ENCODE measurements at regions not wholly inside any gene's neighbourhood (a gene's known extent, or its start where the extent isn't known, plus 50 kb on each side); places are given as distances from the start of the nearest gene placed in this dataset.

DNA sequence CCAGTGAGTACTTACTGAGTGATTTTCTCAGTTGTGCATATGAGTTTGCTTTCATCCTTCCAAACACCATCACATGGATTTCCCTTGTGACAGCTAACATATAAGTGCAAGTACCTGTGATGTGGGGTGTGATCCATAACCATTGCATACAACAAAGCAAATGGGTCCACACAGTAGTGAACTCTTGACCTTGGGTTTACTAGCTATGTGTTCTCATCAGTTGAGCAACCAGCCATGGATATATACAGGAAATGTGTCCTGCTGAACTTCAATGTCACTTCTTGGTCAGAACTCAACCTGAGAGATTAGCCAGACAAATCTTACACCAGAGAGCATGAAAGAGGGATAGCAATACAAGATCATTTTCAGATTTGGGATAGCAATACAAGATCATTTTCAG, 420.9 kb upstream of the KCNH7 start:
- Histone ChIP-seq H3K36me3 (ENCODE audit: insufficient read depth, low read length) (no peaks in the 10 kb centered on the region), H3K4me1 (ENCODE audit: insufficient read depth, low read length) (no peaks in the 10 kb centered on the region), H3K9ac (ENCODE audit: low read length) (no peak overlapping the region), H3K27me3 (ENCODE audit: control insufficient read depth in 1 of 2, insufficient read depth in 2 of 2, low read length in 2 of 2) (no peaks in the 10 kb centered on the region), H3K9me3 (ENCODE audit: low read length) (no peaks in the 10 kb centered on the region), H3K4me3 (ENCODE audit: low read depth in 1 of 2, low read length in 2 of 2) (no peak overlapping the region), H3K27ac (ENCODE audit: low read depth, low read length) (no peak overlapping the region)

DNA sequence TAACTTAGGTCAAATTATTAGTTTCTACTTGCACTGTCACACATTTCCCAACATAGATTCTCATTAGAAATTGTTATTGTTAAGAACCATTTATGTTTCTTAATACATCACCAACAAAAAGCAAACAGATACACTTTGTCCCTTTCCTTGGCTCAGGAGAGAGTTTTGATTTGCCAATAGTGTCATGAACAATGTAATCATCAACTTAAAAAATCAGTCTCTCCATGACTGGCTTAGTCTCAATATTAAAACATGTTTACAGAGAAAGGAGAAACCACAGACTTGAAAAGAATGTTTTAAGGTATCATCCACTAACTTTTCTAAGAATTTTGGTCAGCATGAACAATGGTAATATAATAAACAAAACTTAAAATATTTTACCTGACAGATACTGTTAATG, 416.5 kb upstream of the KCNH7 start:
- Histone ChIP-seq H3K4me1 (ENCODE audit: insufficient read depth, low read length) (no peaks in the 10 kb centered on the region), H3K36me3 (ENCODE audit: insufficient read depth, low read length) (no peaks in the 10 kb centered on the region), H3K27ac (ENCODE audit: low read depth, low read length) (no peak overlapping the region), H3K9me3 (ENCODE audit: low read length) (no peaks in the 10 kb centered on the region), H3K27me3 (ENCODE audit: control insufficient read depth in 1 of 2, insufficient read depth in 2 of 2, low read length in 2 of 2) (no peaks in the 10 kb centered on the region), H3K9ac (ENCODE audit: low read length) (no peak overlapping the region), H3K4me3 (ENCODE audit: low read depth in 1 of 2, low read length in 2 of 2) (no peak overlapping the region)

DNA sequence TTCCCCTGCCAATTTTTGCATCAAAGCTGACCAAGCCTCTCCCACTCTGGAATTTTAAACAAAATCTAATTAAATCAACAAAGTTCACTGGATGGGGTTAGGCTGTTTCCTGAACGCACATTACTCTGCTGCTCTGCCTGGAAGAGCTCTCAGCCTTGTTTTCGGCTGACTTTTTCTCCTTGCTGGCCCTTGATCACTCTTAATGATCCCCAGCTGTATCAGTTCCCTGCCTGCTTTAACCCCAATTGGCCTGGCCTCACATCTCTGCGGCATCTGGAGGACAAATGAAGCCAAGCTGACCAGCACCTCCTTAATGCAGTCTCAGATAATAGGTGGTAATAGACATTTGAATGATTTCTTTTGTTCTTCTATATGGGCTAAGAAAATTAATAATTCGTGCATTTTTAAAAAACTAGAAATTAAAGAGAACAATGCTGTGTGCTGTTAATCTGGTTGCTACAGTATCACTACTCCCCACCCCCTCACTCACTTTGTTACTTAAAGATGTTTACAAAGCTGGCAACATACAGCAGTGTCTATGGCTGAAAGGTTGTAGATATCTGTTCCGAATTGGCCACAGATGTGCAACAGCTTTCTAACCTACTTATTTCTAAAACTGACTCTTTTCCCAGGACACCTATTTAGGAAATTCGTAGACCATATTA, 415.2 kb upstream of the KCNH7 start:
- Histone ChIP-seq H3K27ac (ENCODE audit: low read depth, low read length) (no peak overlapping the region), H3K9ac (ENCODE audit: low read length) (no peak overlapping the region), H3K27me3 (ENCODE audit: control insufficient read depth in 1 of 2, insufficient read depth in 2 of 2, low read length in 2 of 2) (no peaks in the 10 kb centered on the region), H3K36me3 (ENCODE audit: insufficient read depth, low read length) (no peaks in the 10 kb centered on the region), H3K4me1 (ENCODE audit: insufficient read depth, low read length) (no peaks in the 10 kb centered on the region), H3K4me3 (ENCODE audit: low read depth in 1 of 2, low read length in 2 of 2) (no peak overlapping the region), H3K9me3 (ENCODE audit: low read length) (no peaks in the 10 kb centered on the region)

DNA sequence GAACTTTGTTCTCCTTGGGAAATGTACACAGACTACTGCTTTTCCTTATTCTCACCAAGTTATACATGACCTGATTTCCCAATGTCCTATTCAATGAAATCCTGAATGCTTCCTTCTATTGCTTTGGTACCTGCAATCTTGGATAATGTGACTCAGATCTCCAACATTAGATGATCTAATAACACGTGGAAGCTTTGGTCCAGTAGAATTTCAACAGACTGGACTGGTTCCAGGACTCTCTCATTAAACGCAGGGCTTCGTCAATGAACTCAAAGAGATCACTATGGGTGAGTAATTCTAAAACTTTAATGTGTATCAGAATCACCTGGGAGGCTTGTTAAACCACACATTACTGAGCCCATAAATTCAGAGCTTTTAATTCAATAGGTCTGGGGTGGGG, 413.6 kb upstream of the KCNH7 start:
- Histone ChIP-seq H3K9me3 (ENCODE audit: low read length) (no peaks in the 10 kb centered on the region), H3K27ac (ENCODE audit: low read depth, low read length) (no peak overlapping the region), H3K4me1 (ENCODE audit: insufficient read depth, low read length) (no peaks in the 10 kb centered on the region), H3K36me3 (ENCODE audit: insufficient read depth, low read length) (no peaks in the 10 kb centered on the region), H3K4me3 (ENCODE audit: low read depth in 1 of 2, low read length in 2 of 2) (no peak overlapping the region), H3K9ac (ENCODE audit: low read length) (no peak overlapping the region), H3K27me3 (ENCODE audit: control insufficient read depth in 1 of 2, insufficient read depth in 2 of 2, low read length in 2 of 2) (no peaks in the 10 kb centered on the region)

DNA sequence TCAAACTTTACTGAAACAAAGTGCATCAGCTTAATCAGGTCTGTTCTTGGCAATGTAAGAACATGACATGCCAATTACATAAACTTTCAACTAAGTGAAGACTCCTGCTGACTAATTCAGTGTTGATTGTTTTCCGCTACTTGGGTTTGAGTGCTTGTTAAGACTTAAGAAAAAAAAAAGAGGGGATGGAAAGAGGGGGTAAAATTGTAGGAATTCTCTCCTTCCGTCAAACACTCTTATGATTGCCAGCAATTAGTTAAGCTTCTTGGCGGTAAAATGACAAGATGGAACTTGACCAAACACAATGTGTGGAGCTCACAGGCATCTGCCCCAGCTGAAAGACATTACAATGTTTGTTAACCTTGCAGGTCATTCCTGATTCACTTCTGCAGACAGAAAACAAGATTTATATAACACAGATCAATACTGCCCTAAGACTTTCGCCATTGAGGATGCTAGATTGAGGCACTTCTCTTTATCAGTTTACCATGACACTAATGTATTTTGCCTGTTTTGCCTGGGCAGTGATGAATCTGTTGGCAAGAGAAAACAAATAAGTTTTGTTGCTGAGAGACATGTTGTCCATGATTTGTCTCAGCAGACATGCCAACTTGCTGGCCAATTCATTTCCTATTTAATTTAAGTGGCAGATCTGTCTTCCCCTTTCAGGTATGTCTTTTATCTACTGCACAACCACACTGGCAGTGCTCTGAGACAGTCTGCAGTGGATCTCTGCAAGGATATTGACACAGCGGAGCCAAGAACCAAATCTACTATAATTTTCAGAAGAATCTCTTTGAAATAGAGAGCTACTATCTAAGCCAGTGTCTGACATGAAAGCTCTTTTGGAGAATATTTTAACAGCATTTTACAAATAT, 410.0 kb upstream of the KCNH7 start:
- H3K27ac ChIP-seq (ENCODE audit: low read depth, low read length) = no peak overlapping the region
- H3K4me3 ChIP-seq (ENCODE audit: low read depth in 1 of 2, low read length in 2 of 2) = no peak overlapping the region
- no peaks in the 10 kb centered on the region for H3K4me1 ChIP-seq (ENCODE audit: insufficient read depth, low read length)
- no peaks in the 10 kb centered on the region for H3K9me3 ChIP-seq (ENCODE audit: low read length)
- no peaks in the 10 kb centered on the region for H3K36me3 ChIP-seq (ENCODE audit: insufficient read depth, low read length)
- no peaks in the 10 kb centered on the region for H3K27me3 ChIP-seq (ENCODE audit: control insufficient read depth in 1 of 2, insufficient read depth in 2 of 2, low read length in 2 of 2)
- no peak overlapping the region for H3K9ac ChIP-seq (ENCODE audit: low read length)

DNA sequence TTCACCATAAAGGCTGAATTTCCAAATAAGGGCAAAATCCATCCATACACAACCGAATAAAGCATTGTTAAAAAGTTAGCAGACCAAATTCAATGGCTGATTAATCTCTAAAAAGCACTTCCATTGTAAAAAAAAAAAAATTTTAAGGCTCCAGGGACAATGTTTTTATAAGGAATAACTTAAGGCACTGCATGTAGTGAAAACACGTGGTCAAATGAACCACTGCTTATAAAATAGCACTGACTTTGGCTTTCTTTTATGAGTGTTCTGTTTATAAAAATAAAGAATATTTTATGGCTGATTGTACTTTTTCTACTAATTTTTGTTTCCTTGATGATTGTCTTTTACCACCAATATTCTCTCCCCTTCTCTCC, 409.3 kb upstream of the KCNH7 start:
- Histone ChIP-seq H3K4me3 (ENCODE audit: low read depth in 1 of 2, low read length in 2 of 2) (no peak overlapping the region), H3K27ac (ENCODE audit: low read depth, low read length) (no peak overlapping the region), H3K27me3 (ENCODE audit: control insufficient read depth in 1 of 2, insufficient read depth in 2 of 2, low read length in 2 of 2) (no peaks in the 10 kb centered on the region), H3K36me3 (ENCODE audit: insufficient read depth, low read length) (no peaks in the 10 kb centered on the region), H3K9ac (ENCODE audit: low read length) (no peak overlapping the region), H3K4me1 (ENCODE audit: insufficient read depth, low read length) (no peaks in the 10 kb centered on the region), H3K9me3 (ENCODE audit: low read length) (no peaks in the 10 kb centered on the region)

DNA sequence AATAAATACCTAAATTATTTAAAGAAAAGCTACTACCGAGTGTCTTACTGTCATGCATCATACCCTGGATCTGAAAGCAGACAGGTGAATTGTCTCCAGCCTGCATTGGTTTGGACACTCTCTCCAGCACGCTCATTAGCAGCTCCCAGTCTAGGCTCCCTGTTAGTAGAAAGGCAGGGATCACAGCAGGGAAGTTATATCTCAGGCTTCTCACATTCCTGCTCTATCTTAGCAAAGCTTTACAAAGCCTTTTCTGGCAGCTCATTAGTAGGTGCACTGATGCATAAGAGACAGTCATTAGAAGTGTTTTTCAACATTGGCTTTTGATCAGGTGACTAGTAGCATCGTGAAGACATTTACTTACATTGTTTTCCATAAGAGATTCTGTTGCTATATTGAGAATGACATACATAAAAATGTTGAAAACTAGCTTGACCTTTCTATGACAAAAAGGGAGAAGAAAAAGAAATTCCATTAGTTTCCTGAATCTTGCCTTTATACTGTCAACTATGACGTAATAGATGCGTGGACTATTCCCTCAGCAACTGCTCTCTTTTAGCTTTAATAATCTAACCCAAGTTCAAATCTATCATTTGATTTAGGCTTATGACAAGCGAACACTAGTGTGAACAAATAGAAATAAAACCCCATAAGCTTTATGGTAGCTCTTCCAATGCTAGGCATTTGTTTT, 408.7 kb upstream of the KCNH7 start:
- Histone ChIP-seq H3K4me3 (ENCODE audit: low read depth in 1 of 2, low read length in 2 of 2) (no peak overlapping the region), H3K27me3 (ENCODE audit: control insufficient read depth in 1 of 2, insufficient read depth in 2 of 2, low read length in 2 of 2) (no peaks in the 10 kb centered on the region), H3K27ac (ENCODE audit: low read depth, low read length) (no peak overlapping the region), H3K9ac (ENCODE audit: low read length) (no peak overlapping the region), H3K4me1 (ENCODE audit: insufficient read depth, low read length) (no peaks in the 10 kb centered on the region), H3K9me3 (ENCODE audit: low read length) (no peaks in the 10 kb centered on the region), H3K36me3 (ENCODE audit: insufficient read depth, low read length) (no peaks in the 10 kb centered on the region)

DNA sequence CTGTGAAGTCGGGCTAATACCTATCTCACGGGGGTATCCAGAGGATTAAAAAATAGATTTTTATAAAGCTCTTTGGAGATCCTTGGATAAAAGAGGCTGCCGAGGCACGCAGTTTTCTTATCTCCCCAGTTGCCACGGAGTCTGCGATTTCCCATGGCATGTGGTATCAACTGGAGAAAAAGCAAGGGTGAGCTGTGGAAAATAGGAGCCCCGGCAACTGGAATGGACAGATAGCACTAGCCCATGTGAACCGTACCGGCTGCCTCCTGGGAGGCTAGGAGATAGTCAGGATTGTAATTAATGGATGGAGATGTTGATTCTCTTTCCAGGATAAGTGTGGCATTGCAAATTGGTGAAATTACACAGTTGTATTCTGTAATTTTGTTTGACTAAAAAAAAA, 407.6 kb upstream of the KCNH7 start:
- Histone ChIP-seq H3K9ac (ENCODE audit: low read length) (no peak overlapping the region), H3K36me3 (ENCODE audit: insufficient read depth, low read length) (no peaks in the 10 kb centered on the region), H3K27me3 (ENCODE audit: control insufficient read depth in 1 of 2, insufficient read depth in 2 of 2, low read length in 2 of 2) (no peaks in the 10 kb centered on the region), H3K4me3 (ENCODE audit: low read depth in 1 of 2, low read length in 2 of 2) (no peak overlapping the region), H3K27ac (ENCODE audit: low read depth, low read length) (no peak overlapping the region), H3K9me3 (ENCODE audit: low read length) (no peaks in the 10 kb centered on the region), H3K4me1 (ENCODE audit: insufficient read depth, low read length) (no peaks in the 10 kb centered on the region)

DNA sequence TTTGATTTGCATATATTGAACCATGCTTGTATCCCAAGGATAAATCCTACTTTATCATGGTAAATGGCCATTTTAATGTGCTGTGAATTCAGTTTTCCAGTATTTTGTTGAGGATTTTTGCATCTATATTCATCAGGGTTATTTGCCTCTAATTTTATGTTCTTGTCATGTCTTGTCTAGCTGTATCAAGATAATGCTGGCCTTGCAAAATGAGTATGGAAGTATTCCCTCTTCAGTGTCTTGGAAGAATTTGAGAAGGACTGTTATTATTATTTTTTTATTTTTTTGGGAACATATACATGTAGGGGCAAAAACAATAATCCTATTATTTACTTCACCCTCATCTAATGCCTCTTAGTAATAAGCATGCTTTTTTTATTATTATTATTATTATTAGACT, 398.0 kb upstream of the KCNH7 start:
- Histone ChIP-seq H3K4me1 (ENCODE audit: insufficient read depth, low read length) (no peaks in the 10 kb centered on the region), H3K9me3 (ENCODE audit: low read length) (no peaks in the 10 kb centered on the region), H3K36me3 (ENCODE audit: insufficient read depth, low read length) (no peaks in the 10 kb centered on the region), H3K4me3 (ENCODE audit: low read depth in 1 of 2, low read length in 2 of 2) (no peak overlapping the region), H3K27ac (ENCODE audit: low read depth, low read length) (no peak overlapping the region), H3K27me3 (ENCODE audit: control insufficient read depth in 1 of 2, insufficient read depth in 2 of 2, low read length in 2 of 2) (no peaks in the 10 kb centered on the region), H3K9ac (ENCODE audit: low read length) (no peak overlapping the region)

DNA sequence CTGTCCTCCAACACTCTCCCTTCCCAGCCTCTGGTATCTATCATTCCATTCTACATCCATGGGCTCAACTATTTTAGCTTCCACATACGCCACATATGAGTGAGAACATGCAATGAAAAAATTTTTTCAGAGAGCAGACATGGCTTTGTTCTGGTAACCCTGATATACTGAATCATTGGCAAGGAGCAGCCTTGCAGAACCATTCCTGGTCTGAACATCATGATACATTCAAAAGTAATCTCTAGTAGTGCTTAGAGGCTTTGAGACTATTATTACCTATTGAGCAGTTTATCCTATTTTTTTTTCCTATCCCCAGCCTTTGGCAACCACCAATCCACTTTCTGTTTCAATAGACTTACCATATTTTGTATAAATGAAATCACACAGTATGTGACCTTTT, 393.1 kb upstream of the KCNH7 start:
- no peaks in the 10 kb centered on the region for H3K9me3 ChIP-seq (ENCODE audit: low read length)
- no peak overlapping the region for H3K27ac ChIP-seq (ENCODE audit: low read depth, low read length)
- no peaks in the 10 kb centered on the region for H3K36me3 ChIP-seq (ENCODE audit: insufficient read depth, low read length)
- H3K4me1 ChIP-seq (ENCODE audit: insufficient read depth, low read length) = no peaks in the 10 kb centered on the region
- no peak overlapping the region for H3K4me3 ChIP-seq (ENCODE audit: low read depth in 1 of 2, low read length in 2 of 2)
- H3K27me3 ChIP-seq (ENCODE audit: control insufficient read depth in 1 of 2, insufficient read depth in 2 of 2, low read length in 2 of 2) = no peaks in the 10 kb centered on the region
- H3K9ac ChIP-seq (ENCODE audit: low read length) = no peak overlapping the region

DNA sequence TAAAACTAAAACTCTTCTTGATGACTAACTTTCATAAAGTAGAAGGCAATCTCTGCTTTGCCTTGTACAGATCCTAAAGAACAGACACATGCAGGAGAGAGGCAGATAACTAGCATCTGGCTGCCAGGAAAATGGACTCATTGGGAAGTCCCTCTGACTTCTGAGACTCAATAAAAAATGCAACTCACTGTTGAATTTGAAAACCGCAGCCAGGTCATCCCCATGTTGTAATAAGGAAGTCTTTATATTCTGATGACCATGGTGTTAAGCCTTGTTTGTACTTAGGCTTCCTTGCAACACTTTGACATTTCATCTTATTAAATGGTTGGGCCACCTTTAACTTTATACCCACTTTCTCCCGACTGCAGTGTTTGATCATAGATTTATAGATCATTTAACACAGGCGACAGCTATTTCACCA, 375.1 kb upstream of the KCNH7 start:
- Histone ChIP-seq H3K27me3 (ENCODE audit: control insufficient read depth in 1 of 2, insufficient read depth in 2 of 2, low read length in 2 of 2) (no peaks in the 10 kb centered on the region), H3K4me1 (ENCODE audit: insufficient read depth, low read length) (no peaks in the 10 kb centered on the region), H3K36me3 (ENCODE audit: insufficient read depth, low read length) (no peaks in the 10 kb centered on the region), H3K4me3 (ENCODE audit: low read depth in 1 of 2, low read length in 2 of 2) (no peak overlapping the region), H3K27ac (ENCODE audit: low read depth, low read length) (no peak overlapping the region), H3K9ac (ENCODE audit: low read length) (no peak overlapping the region), H3K9me3 (ENCODE audit: low read length) (no peaks in the 10 kb centered on the region)

All from muscle layer of colon (tissue), 2 donors.